GM23248 (cell line): ENCODE measurements at regions not wholly inside any gene's neighbourhood (a gene's known extent, or its start where the extent isn't known, plus 50 kb on each side); places are given as distances from the start of the nearest gene placed in this dataset.

ENCODE experiments used
- EZH2 ChIP-seq: fragments of 200-600 bp; sonication (generic); IDR thresholded peaks from 2 replicates; pipeline ENCODE4 v1.6.1; 2018; ENCODE audit warnings: antibody characterized with exemption, mild to moderate bottlenecking; ENCODE audit not compliant: insufficient read depth, poor library complexity, severe bottlenecking
- EZH2phosphoT487 ChIP-seq: fragments of 200-600 bp; sonication (generic); IDR thresholded peaks from 2 replicates; pipeline ENCODE4 v1.6.1; 2018; ENCODE audit warnings: antibody characterized with exemption, moderate library complexity, mild to moderate bottlenecking, low read depth; ENCODE audit not compliant: insufficient read depth

DNA sequence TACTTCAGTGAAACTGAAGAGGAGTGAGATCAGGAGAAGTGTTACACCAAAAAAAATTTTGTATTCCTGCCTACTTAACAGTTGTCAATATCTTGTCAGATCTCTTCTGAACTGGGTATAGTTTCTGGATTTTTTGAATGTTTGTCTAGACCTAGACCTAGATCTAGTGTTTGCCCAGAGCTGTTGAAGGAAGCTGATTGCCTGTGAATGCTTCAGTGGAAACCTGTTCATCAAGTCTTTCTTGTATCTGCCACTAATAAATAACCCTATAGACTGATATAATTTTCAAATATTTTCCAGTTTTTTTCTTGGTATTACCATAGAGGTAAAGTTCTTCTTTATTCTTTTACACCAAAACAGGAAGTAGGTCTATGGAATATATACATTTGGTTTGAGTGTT, 781.5 kb upstream of the FBXO33 start:
- no peak for TF ChIP-seq EZH2phosphoT487
- no peak for TF ChIP-seq EZH2
